ENCODE measurements at regions not wholly inside any gene's neighbourhood (a gene's known extent, or its start where the extent isn't known, plus 50 kb on each side); places are given as distances from the start of the nearest gene placed in this dataset.

GRCh38 chr13:44241638-44242037 is 132.0 kb upstream of the SERP2 start:
- Histone ChIP-seq H3K9me3 (replicated peaks; ENCODE audit: control insufficient read depth, insufficient read depth, low read length) (no peaks in the 10 kb centered on the region), H3K4me1 (ENCODE audit: control insufficient read depth, insufficient read depth, low read length) (peaks cover 19% of the 10 kb centered on the region), H2AFZ (ENCODE audit: control insufficient read depth, low read depth, low read length) (no peak overlapping the region), H4K20me1 (ENCODE audit: control insufficient read depth, insufficient read depth) (no peaks in the 10 kb centered on the region; the same call in 1 of the 2 replicates), H3K79me2 (ENCODE audit: control insufficient read depth, insufficient read depth, low read length) (no peaks in the 10 kb centered on the region), H3K27ac (ENCODE audit: control insufficient read depth, insufficient read depth) (no peak overlapping the region), H3K36me3 (ENCODE audit: control insufficient read depth in 2 of 2, insufficient read depth in 2 of 2, low read length in 1 of 2) (no peaks in the 10 kb centered on the region), H3K4me3 (no peak overlapping the region), H3K9ac (ENCODE audit: control insufficient read depth, insufficient read depth, low read length) (no peak overlapping the region), H3K27me3 (replicated peaks in 1 of 2; ENCODE audit: control insufficient read depth in 2 of 2, insufficient read depth in 2 of 2, low read length in 1 of 2) (no peaks in the 10 kb centered on the region), H3K4me2 (ENCODE audit: control insufficient read depth, insufficient read depth) (no peak overlapping the region)
- WGBS (ENCODE audit: insufficient coverage, insufficient replicate concordance, low lambda C conversion rate, missing lambda C conversion rate), result 77% methylated on average over 6 of the region's 6 CpGs
- TF ChIP-seq GABPA (IDR thresholded peaks at IDR 0.05; ENCODE audit: low read depth), result no peak
- no peak for TF ChIP-seq CBFB (IDR thresholded peaks at IDR 0.05; ENCODE audit: low read depth)
- no peak for TF ChIP-seq ZSCAN29 (IDR thresholded peaks at IDR 0.05)
- TF ChIP-seq SMC3 (IDR thresholded peaks at IDR 0.05; ENCODE audit: borderline replicate concordance, low read length), result no peak
- TF ChIP-seq, protein P1, sequence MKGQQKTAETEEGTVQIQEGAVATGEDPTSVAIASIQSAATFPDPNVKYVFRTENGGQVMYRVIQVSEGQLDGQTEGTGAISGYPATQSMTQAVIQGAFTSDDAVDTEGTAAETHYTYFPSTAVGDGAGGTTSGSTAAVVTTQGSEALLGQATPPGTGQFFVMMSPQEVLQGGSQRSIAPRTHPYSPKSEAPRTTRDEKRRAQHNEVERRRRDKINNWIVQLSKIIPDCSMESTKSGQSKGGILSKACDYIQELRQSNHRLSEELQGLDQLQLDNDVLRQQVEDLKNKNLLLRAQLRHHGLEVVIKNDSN (IDR thresholded peaks at IDR 0.05; ENCODE audit: borderline replicate concordance, extremely low read length, insufficient read depth, low read depth, low read length), result no peak
- TF ChIP-seq FOXM1 (IDR thresholded peaks at IDR 0.05; ENCODE audit: low read depth, low read length), result no peak
- no peak for TF ChIP-seq PBX3 (IDR thresholded peaks at IDR 0.05; ENCODE audit: insufficient replicate concordance, low read depth, low read length)
- TF ChIP-seq SREBF1 (IDR thresholded peaks at IDR 0.05; ENCODE audit: low read length), result no peak
- TF ChIP-seq YY1 (IDR thresholded peaks at IDR 0.05; ENCODE audit: low read depth, low read length), result no peak
- no peak for TF ChIP-seq SMAD1 (IDR thresholded peaks at IDR 0.05; ENCODE audit: low read depth, partially characterized antibody)
- TF ChIP-seq SPI1 (IDR thresholded peaks at IDR 0.05; ENCODE audit: borderline replicate concordance, insufficient read depth, low read depth, low read length), result no peak
- ChIA-PET CTCF (no interaction called here), POLR2A (no interaction called here), RAD21 (ENCODE audit: unreplicated experiment) (no interaction called here), SMC1A (ENCODE audit: uncharacterized antibody, unreplicated experiment) (no interaction called here)
- no TSS peak for BruUV-seq (replicated peaks)
- FAIRE-seq (no peak), ATAC-seq (no peak), DNase-seq (ENCODE audit: low read depth, low spot score) (no peak)
- in situ Hi-C loops (cut with MboI), result no loop called here
- intact Hi-C loops (cut with micrococcal nuclease; ENCODE audit: unreplicated experiment), result loop anchor here (5.0 kb wide), 1 partner anchor 196 kb away; no protein-coding TSS in a partner anchor

All from GM12878 (cell line).